Liver (tissue), 8 donors: ENCODE measurements at regions not wholly inside any gene's neighbourhood (a gene's known extent, or its start where the extent isn't known, plus 50 kb on each side); places are given as distances from the start of the nearest gene placed in this dataset.

ENCODE experiments used
- DNase-seq: peaks from one replicate; pipeline ENCODE4 v3.0.0-alpha.2; 2017; ENCODE audit warnings: low spot score
- H3K27ac ChIP-seq, 2 donors: one replicate each; pipeline ENCODE4 v1.7.0; 2013; ENCODE audit warnings: inconsistent platforms in 2 of 2, low read length in 2 of 2, control low read depth in 1 of 2, low read depth in 1 of 2, mild to moderate bottlenecking in 1 of 2
- H3K27me3 ChIP-seq, 4 donors: one replicate each; pipeline versions ENCODE4 v1.6.1 to v1.7.0; 2013; ENCODE audit warnings: low read length in 3 of 4, inconsistent platforms in 1 of 4, mild to moderate bottlenecking in 1 of 4, moderate library complexity in 1 of 4; ENCODE audit not compliant: control insufficient read depth in 4 of 4, insufficient read depth in 4 of 4
- H3K36me3 ChIP-seq, 4 donors: one replicate each; pipeline versions ENCODE4 v1.6.1 to v1.7.0; 2013; ENCODE audit warnings: low read length in 3 of 4, mild to moderate bottlenecking in 3 of 4, low read depth in 1 of 4, moderate library complexity in 1 of 4; ENCODE audit not compliant: control insufficient read depth in 4 of 4, insufficient read depth in 3 of 4
- H3K4me1 ChIP-seq, 4 donors: one replicate each; pipeline versions ENCODE4 v1.6.1 to v1.7.0; 2013; ENCODE audit warnings: low read length in 3 of 4, mild to moderate bottlenecking in 3 of 4, moderate library complexity in 1 of 4; ENCODE audit not compliant: control insufficient read depth in 4 of 4, insufficient read depth in 4 of 4
- H3K4me3 ChIP-seq, 3 donors: one replicate each; pipeline versions ENCODE4 v1.6.1 to v1.7.0; 2013; ENCODE audit warnings: low read length in 3 of 3, control low read depth in 1 of 3, low read depth in 1 of 3, mild to moderate bottlenecking in 1 of 3
- H3K9ac ChIP-seq, 2 donors: one replicate each; pipeline ENCODE4 v1.7.0; 2013; ENCODE audit warnings: low read length in 2 of 2, mild to moderate bottlenecking in 2 of 2, moderate library complexity in 2 of 2, control low read depth in 1 of 2, low read depth in 1 of 2
- H3K9me3 ChIP-seq, 4 donors: one replicate each; pipeline versions ENCODE4 v1.6.1 to v1.7.0; 2013; ENCODE audit warnings: low read length in 3 of 4; ENCODE audit not compliant: control insufficient read depth in 4 of 4
- EGR1 ChIP-seq, 2 donors: IDR thresholded peaks; 2 replicates each; pipeline ENCODE4 v1.6.1; 2016 to 2018; ENCODE audit warnings: antibody characterized with exemption in 2 of 2, low read depth in 2 of 2
- FOXA1 ChIP-seq: IDR thresholded peaks from 2 replicates; pipeline ENCODE4 v1.6.1; 2016; ENCODE audit warnings: antibody characterized with exemption
- FOXA2 ChIP-seq: IDR thresholded peaks from 2 replicates; pipeline ENCODE4 v1.6.1; 2016; ENCODE audit warnings: antibody characterized with exemption
- GABPA ChIP-seq, 2 donors: IDR thresholded peaks in 1 of 2; conservative IDR thresholded peaks in 1 of 2; 2 replicates each; pipeline ENCODE4 v1.6.1; 2016; ENCODE audit warnings: antibody characterized with exemption in 2 of 2, mild to moderate bottlenecking in 1 of 2, moderate library complexity in 1 of 2
- HNF4A ChIP-seq, 2 donors: conservative IDR thresholded peaks; 2 replicates each; pipeline ENCODE4 v1.6.1; 2016; ENCODE audit warnings: antibody characterized with exemption in 2 of 2, mild to moderate bottlenecking in 2 of 2
- HNF4G ChIP-seq: IDR thresholded peaks from 2 replicates; pipeline ENCODE4 v1.6.1; 2016; ENCODE audit warnings: antibody characterized with exemption
- JUND ChIP-seq, 2 donors: IDR thresholded peaks; 2 replicates each; pipeline ENCODE4 v1.6.1; 2016; ENCODE audit warnings: antibody characterized with exemption in 2 of 2
- NR2F2 ChIP-seq: IDR thresholded peaks from 2 replicates; pipeline ENCODE4 v1.6.1; 2016; ENCODE audit warnings: antibody characterized with exemption
- RAD21 ChIP-seq, 2 donors: IDR thresholded peaks; 2 replicates each; pipeline ENCODE4 v1.6.1; 2016; ENCODE audit warnings: antibody characterized with exemption in 2 of 2, mild to moderate bottlenecking in 2 of 2
- REST ChIP-seq: IDR thresholded peaks from 2 replicates; pipeline ENCODE4 v1.6.1; 2016; ENCODE audit warnings: antibody characterized with exemption, mild to moderate bottlenecking
- RXRA ChIP-seq, 2 donors: IDR thresholded peaks; 2 replicates each; pipeline ENCODE4 v1.6.1; 2017 to 2018; ENCODE audit warnings: antibody characterized with exemption in 2 of 2, mild to moderate bottlenecking in 1 of 2
- SP1 ChIP-seq: IDR thresholded peaks from 2 replicates; pipeline ENCODE4 v1.6.1; 2018; ENCODE audit warnings: antibody characterized with exemption, mild to moderate bottlenecking
- TAF1 ChIP-seq: conservative IDR thresholded peaks from 2 replicates; pipeline ENCODE4 v1.6.1; 2016; ENCODE audit warnings: antibody characterized with exemption, mild to moderate bottlenecking
- YY1 ChIP-seq: IDR thresholded peaks from 2 replicates; pipeline ENCODE4 v1.6.1; 2016; ENCODE audit warnings: antibody characterized with exemption, mild to moderate bottlenecking
- ZBTB33 ChIP-seq: IDR thresholded peaks from 2 replicates; pipeline ENCODE4 v1.6.1; 2016; ENCODE audit warnings: antibody characterized with exemption
- WGBS: extraction: QIAGEN DNeasy Blood & Tissue Kit; methylation state at CpG from one replicate; pipeline ENCODE4 v1.1.7; 2013; 5-methylcytosine and 5-hydroxymethylcytosine counted together
- TF ChIP-seq, protein P1 (sequence below): fragments of 150-350 bp; IDR thresholded peaks from 2 replicates; pipeline ENCODE4 v1.5.1; 2017; ENCODE audit warnings: improper control_type of control experiment, low read depth, low read length; ENCODE audit not compliant: missing input control
- TF ChIP-seq, protein P2 (sequence below): IDR thresholded peaks from 2 replicates; pipeline ENCODE4 v1.6.1; 2016; ENCODE audit warnings: antibody characterized with exemption
- TF ChIP-seq, protein P3 (sequence below): IDR thresholded peaks from 2 replicates; pipeline ENCODE4 v1.6.1; 2016; ENCODE audit warnings: antibody characterized with exemption
- donor health status: healthy.
- donor health status: healthy.
- donor health status: healthy.
- donor health status: healthy.
- donor health status: healthy.

DNA sequence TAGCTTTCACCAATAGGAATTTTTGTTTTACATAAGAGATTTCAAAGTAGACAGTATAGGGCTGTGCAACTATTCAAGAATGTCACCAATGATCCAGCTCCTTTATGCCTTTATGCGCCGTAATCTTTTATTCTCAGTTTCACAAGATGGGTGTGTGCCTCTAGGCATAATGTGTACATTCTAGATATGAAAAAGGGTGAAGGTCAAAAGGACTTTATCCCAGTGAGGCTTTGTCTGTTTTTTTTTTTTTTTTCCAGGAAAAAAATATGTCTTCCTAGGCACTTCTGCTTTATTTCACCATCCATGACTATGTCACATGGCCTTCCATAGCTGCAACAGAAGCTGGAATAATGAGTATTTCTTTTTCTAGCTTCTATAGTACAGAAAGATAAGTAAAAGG lies 142.3 kb upstream of the IGF1 start:
- no peak for DNase-seq
- 91% methylated on average over 2 of the region's 2 CpGs for WGBS
- Histone ChIP-seq H3K9ac (no peak overlapping the region), H3K27me3 (no peaks in the 10 kb centered on the region), H3K27ac (no peak overlapping the region), H3K36me3 (no peaks in the 10 kb centered on the region), H3K4me1 (no peaks in the 10 kb centered on the region), H3K4me3 (no peak overlapping the region), H3K9me3 (peaks cover 0 to 12% (median 2%) of the 10 kb centered on the region in 4 donors)
- TF ChIP-seq JUND (IDR thresholded peaks at IDR 0.05) (no peak), FOXA2 (no peak), RAD21 (IDR thresholded peaks at IDR 0.05) (no peak), FOXA1 (no peak), HNF4G (no peak), REST (no peak), RXRA (IDR thresholded peaks at IDR 0.05) (no peak), YY1 (no peak), EGR1 (IDR thresholded peaks at IDR 0.05; ENCODE audit: low read depth in 2 of 2) (no peak), SP1 (no peak), TAF1 (no peak), NR2F2 (no peak), ZBTB33 (no peak), HNF4A (conservative IDR thresholded peaks at IDR 0.05) (no peak), GABPA (IDR thresholded peaks at IDR 0.05 in 1 of 2, conservative IDR thresholded peaks at IDR 0.05 in 1 of 2) (no peak)
- TF ChIP-seq, protein P1, sequence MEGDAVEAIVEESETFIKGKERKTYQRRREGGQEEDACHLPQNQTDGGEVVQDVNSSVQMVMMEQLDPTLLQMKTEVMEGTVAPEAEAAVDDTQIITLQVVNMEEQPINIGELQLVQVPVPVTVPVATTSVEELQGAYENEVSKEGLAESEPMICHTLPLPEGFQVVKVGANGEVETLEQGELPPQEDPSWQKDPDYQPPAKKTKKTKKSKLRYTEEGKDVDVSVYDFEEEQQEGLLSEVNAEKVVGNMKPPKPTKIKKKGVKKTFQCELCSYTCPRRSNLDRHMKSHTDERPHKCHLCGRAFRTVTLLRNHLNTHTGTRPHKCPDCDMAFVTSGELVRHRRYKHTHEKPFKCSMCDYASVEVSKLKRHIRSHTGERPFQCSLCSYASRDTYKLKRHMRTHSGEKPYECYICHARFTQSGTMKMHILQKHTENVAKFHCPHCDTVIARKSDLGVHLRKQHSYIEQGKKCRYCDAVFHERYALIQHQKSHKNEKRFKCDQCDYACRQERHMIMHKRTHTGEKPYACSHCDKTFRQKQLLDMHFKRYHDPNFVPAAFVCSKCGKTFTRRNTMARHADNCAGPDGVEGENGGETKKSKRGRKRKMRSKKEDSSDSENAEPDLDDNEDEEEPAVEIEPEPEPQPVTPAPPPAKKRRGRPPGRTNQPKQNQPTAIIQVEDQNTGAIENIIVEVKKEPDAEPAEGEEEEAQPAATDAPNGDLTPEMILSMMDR, result no peak
- TF ChIP-seq, protein P2, sequence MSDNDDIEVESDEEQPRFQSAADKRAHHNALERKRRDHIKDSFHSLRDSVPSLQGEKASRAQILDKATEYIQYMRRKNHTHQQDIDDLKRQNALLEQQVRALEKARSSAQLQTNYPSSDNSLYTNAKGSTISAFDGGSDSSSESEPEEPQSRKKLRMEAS, result no peak
- TF ChIP-seq, protein P3, sequence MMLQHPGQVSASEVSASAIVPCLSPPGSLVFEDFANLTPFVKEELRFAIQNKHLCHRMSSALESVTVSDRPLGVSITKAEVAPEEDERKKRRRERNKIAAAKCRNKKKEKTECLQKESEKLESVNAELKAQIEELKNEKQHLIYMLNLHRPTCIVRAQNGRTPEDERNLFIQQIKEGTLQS, result no peak
